ENCODE measurements at regions not wholly inside any gene's neighbourhood (a gene's known extent, or its start where the extent isn't known, plus 50 kb on each side); places are given as distances from the start of the nearest gene placed in this dataset.

DNA sequence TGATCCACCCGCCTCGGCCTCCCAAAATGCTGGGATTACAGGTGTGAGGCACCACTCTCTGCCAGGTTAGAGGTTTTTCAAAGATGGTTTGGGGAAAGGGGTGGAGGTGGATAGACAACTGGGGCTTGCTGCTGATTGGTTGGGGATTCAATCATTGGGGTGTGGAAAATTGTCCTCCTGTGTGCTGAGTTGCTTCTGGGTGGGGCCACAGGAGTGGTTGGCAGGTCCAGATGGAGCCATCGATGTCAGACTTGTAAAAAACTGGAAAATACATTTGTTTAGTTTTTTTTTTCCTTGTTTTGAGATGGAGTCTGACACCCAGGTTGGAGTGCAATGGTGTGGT is 61.9 kb upstream of the CLINT1 start:
- no peak overlapping the region for H3K4me3 ChIP-seq (ENCODE audit: low read depth, low read length)
- no peak for DNase-seq (ENCODE audit: low read depth)
- TF ChIP-seq, protein P1, sequence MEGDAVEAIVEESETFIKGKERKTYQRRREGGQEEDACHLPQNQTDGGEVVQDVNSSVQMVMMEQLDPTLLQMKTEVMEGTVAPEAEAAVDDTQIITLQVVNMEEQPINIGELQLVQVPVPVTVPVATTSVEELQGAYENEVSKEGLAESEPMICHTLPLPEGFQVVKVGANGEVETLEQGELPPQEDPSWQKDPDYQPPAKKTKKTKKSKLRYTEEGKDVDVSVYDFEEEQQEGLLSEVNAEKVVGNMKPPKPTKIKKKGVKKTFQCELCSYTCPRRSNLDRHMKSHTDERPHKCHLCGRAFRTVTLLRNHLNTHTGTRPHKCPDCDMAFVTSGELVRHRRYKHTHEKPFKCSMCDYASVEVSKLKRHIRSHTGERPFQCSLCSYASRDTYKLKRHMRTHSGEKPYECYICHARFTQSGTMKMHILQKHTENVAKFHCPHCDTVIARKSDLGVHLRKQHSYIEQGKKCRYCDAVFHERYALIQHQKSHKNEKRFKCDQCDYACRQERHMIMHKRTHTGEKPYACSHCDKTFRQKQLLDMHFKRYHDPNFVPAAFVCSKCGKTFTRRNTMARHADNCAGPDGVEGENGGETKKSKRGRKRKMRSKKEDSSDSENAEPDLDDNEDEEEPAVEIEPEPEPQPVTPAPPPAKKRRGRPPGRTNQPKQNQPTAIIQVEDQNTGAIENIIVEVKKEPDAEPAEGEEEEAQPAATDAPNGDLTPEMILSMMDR (conservative IDR thresholded peaks at IDR 0.05; ENCODE audit: low read depth, low read length), result no peak

DNA sequence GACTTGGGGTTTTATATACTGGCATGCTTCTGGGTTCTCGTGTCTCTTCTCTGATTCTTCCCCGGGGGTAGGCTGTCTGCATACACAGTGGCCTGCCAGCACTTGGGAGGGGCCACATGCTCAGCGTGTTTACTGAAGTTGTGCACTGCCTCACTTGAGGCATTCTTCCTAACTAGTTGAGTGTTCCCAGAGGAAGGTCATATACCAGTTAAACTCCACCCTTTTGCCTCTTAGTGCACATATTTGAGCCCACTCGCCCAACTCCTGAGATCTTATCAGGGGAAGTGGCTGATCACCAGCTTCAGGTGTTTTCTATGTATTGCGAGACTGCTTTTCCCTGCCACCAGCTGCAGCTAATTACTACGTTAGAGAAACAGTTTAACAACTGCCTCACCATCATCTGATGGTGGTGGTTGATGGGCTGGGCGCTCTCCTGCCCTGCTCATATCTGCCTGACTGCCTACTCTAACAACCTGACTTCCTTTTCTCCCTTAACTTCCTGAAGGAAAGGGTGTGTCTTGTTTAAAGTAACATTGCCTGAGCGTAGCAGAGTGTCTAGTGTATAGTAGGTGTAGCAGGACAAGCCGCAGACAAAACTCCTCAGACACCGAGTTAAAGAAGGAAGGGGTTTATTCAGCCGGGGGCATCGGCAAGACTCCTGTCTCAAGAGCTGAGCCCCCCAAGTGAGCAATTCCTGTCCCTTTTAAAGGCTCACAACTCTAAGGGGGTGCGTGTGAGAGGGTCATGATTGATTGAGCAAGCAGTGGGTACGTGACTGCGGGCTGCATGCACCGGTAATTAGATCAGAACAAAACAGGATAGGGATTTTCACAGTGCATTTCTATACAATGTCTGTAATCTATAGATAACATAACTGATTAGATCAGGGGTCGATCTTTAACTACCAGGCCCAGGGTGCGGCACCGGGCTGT is 60.1 kb upstream of the CLINT1 start:
- no peak for DNase-seq (ENCODE audit: low read depth)
- no peak overlapping the region for H3K4me3 ChIP-seq (ENCODE audit: low read depth, low read length)
- TF ChIP-seq, protein P1 (conservative IDR thresholded peaks at IDR 0.05; ENCODE audit: low read depth, low read length), result no peak

DNA sequence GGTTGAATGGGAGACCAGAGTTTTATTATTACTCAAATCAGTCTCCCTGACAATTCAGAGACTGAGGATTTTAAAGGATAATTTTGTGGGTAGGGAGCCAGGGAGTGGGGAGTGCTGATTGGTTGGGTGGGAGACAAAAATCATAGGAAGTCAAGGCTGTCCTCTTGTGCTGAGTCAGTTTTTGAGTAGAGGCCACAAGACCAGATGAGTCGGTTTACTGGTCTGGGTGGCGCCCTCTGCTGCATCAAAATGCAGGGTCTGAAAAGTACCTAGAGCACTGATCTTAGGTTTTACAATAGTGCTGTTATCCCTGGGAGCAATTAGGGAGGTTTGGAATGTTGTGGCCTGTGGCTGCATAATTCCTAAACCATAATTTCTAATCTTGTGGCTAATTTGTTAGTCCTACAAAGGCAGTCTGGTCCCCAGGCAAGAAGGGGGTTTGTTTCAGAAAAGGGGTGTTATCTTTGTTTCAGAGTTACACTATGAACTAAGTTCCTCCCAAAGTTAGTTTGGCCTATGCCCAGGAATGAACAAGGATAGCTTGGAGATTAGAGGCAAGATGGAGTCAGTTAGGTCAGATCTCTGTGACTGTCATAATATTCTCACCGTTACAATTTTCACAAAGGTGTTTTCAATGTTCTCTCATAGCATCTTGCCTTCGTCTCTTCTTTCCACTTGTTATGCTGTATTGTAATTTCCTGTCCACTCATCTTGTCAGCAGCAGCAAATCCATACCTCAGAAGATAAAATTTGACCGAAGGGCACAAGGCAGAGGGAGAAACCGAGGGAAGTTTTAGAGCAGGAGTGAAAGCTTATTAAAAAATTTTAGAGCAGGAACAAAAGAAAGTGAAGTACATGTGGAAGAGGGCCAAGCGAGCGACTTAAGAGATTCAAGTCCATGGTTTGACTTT is 59.2 kb upstream of the CLINT1 start:
- TF ChIP-seq, protein P1 (conservative IDR thresholded peaks at IDR 0.05; ENCODE audit: low read depth, low read length), result peak; percentile 78
- H3K4me3 ChIP-seq (ENCODE audit: low read depth, low read length), result no peak overlapping the region
- DNase-seq (ENCODE audit: low read depth), result peak; percentile 50

DNA sequence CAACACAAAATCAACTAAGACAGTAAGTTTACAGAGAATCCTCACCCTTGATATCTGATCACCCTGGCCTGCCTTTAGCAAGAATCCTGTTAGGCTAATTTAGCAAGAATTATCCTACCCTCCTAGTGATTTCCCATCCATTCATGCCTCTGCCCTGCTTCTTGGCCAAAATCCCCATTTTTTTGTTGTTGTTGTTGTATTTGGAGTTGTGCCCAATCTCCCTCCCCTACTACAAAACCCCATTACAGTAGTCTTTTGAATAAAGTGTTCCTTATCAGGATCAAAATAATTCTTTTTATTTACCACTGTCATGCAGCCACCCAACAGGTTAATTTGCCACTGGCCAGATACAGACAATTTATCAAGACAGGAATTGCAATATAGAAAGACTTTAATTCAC is 58.5 kb upstream of the CLINT1 start:
- TF ChIP-seq, protein P1 (conservative IDR thresholded peaks at IDR 0.05; ENCODE audit: low read depth, low read length), result no peak

DNA sequence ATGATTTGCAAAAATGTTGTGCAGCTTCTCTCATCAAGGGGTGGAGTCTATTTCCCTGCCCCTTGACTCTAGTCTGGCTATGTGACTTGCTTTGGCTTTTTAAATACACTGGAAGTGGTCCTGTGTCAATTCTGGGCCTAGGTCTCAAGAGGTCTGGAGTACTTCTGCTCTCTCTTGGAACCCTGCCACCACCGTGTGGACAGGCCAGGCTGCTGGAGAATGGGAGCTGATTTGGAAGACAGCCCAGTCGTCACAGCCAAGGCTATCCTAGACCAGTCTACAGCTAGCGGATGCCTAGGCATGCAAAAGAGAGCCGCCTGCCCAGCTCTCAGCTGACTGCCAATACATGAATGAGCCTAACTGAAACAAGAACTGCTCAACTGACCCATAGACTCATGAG is 56.7 kb upstream of the CLINT1 start:
- no peak for DNase-seq (ENCODE audit: low read depth)
- TF ChIP-seq, protein P1 (conservative IDR thresholded peaks at IDR 0.05; ENCODE audit: low read depth, low read length), result peak; percentile 13

More for the DNA sequence above, 58.5 kb upstream of the CLINT1 start:
- H3K4me3 ChIP-seq (ENCODE audit: low read depth, low read length), result no peak overlapping the region
- no peak for DNase-seq (ENCODE audit: low read depth)

DNA sequence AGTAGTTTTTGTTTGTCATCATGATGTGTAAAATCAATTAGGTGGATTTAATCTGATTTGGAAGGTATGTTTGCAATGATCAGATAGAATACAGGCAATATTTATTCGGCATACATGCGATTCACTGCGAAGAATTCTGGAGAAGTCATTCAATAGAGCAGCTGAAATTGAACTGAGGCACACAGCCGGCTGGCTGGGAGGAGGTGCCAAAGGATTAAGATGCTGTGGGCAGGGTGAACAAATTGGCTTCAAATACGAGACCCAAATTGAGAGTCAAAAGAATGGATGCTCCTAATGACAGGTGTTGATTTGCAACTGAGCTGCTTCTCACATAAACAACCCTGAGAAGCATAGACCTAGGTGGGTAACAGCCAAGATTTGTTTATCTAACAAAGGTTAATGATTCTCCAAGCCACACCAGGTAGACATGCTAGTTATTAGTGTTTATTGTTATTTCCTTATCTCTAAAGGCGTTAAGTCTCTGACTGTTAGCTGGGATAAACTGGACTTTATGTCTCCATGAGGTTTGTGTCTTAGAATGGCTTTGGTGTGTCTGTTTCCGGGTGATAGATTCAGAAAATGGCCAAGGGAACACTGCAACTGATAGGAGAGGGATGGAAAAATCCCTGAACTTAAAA is 55.3 kb upstream of the CLINT1 start:
- H3K4me3 ChIP-seq (ENCODE audit: low read depth, low read length), result no peak overlapping the region
- TF ChIP-seq, protein P1 (conservative IDR thresholded peaks at IDR 0.05; ENCODE audit: low read depth, low read length), result no peak
- DNase-seq (ENCODE audit: low read depth), result no peak

More for the DNA sequence above, 56.7 kb upstream of the CLINT1 start:
- no peak overlapping the region for H3K4me3 ChIP-seq (ENCODE audit: low read depth, low read length)
